Thyroid gland (tissue), 4 donors: ENCODE measurements at regions not wholly inside any gene's neighbourhood (a gene's known extent, or its start where the extent isn't known, plus 50 kb on each side); places are given as distances from the start of the nearest gene placed in this dataset.

Experiments
- DNase-seq, 2 donors: peaks; one replicate each; pipeline ENCODE4 v3.0.0-alpha.2; 2019
- H3K27ac ChIP-seq, 3 donors: fragments of 200-600 bp; sonication (generic); 1 replicate in 2 of 3; 2 replicates in 1 of 3; pipeline ENCODE4 v1.5.1; 2016 to 2019; ENCODE audit warnings: mild to moderate bottlenecking in 1 of 3, moderate library complexity in 1 of 3
- H3K27me3 ChIP-seq: fragments of 200-600 bp; sonication (generic); one replicate; pipeline ENCODE4 v1.5.1; 2019
- H3K36me3 ChIP-seq, 2 donors: fragments of 200-600 bp; sonication (generic); one replicate each; pipeline ENCODE4 v1.5.1; 2016 to 2019
- H3K4me1 ChIP-seq, 2 donors: fragments of 200-600 bp; sonication (generic); one replicate each; pipeline ENCODE4 v1.5.1; 2017 to 2019
- H3K4me3 ChIP-seq, 3 donors: fragments of 200-600 bp; sonication (generic); replicated peaks in 1 of 3; 1 replicate in 2 of 3; 2 replicates in 1 of 3; pipeline ENCODE4 v1.5.1; 2016; ENCODE audit warnings: mild to moderate bottlenecking in 1 of 3
- H3K9me3 ChIP-seq: fragments of 200-600 bp; sonication (generic); one replicate; pipeline ENCODE4 v1.5.1; 2017
- POLR2A ChIP-seq, 2 donors: fragments of 450-650 bp; IDR thresholded peaks; one replicate each; pipeline ENCODE4 v1.6.1; 2017; ENCODE audit warnings: antibody characterized with exemption in 2 of 2, mild to moderate bottlenecking in 2 of 2, moderate library complexity in 1 of 2
- WGBS, 2 donors: methylation state at CpG; one replicate each; pipeline ENCODE4 v1.1.5; 2017; 5-methylcytosine and 5-hydroxymethylcytosine counted together
- intact Hi-C: fragments of 100-400 bp; cut with DNase I; formaldehyde crosslinking; loops from one replicate; pipeline ENCODE4 v1.15.1; 2023
- TF ChIP-seq, protein P1 (sequence below), 6 experiments: fragments of 200-600 bp in 3 of 6; fragments of 450-650 bp in 3 of 6; sonication (generic) in 3 of 6; IDR thresholded peaks; one replicate each; pipeline ENCODE4 v1.5.1; 2016 to 2019; ENCODE audit warnings: antibody characterized with exemption in 6 of 6, mild to moderate bottlenecking in 2 of 6, inconsistent platforms in 1 of 6, moderate library complexity in 1 of 6

DNA sequence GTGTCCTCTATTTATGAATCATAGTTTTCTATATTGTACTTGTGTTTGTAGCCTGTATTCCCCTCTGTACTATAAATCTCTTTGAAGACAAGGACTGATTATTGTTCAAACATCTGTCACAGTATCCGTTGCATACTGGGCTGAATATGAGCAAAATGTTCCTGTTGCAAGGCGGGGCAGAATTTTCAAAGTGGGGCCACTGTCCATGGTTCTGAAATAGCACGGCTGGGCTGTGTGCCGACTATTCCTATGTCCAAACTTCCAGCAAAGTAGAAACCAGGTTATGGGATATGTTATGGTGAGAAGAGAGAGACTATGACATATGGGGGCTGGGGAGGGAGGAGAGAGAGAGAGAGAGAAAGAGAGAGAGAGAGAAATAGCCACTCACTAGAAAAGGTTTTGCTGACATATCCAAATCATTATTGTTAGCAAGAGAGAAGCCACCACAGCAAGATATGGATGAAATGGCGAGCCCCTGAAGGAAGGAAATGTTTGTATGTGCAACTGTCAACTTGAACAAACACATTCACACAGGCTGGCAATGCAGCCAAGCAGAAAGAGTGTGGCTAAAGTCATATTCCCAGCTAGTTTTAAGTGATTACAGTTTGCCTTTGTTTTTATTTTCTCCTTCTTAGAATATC is 107.0 kb upstream of the GPR12 start:
- no peaks in the 10 kb centered on the region for H3K27me3 ChIP-seq
- TF ChIP-seq POLR2A (IDR thresholded peaks at IDR 0.05) = no peak
- TF ChIP-seq, protein P1, sequence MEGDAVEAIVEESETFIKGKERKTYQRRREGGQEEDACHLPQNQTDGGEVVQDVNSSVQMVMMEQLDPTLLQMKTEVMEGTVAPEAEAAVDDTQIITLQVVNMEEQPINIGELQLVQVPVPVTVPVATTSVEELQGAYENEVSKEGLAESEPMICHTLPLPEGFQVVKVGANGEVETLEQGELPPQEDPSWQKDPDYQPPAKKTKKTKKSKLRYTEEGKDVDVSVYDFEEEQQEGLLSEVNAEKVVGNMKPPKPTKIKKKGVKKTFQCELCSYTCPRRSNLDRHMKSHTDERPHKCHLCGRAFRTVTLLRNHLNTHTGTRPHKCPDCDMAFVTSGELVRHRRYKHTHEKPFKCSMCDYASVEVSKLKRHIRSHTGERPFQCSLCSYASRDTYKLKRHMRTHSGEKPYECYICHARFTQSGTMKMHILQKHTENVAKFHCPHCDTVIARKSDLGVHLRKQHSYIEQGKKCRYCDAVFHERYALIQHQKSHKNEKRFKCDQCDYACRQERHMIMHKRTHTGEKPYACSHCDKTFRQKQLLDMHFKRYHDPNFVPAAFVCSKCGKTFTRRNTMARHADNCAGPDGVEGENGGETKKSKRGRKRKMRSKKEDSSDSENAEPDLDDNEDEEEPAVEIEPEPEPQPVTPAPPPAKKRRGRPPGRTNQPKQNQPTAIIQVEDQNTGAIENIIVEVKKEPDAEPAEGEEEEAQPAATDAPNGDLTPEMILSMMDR (IDR thresholded peaks at IDR 0.05) = no peak
- no peaks in the 10 kb centered on the region for H3K4me1 ChIP-seq
- H3K27ac ChIP-seq = no peak overlapping the region
- no peaks in the 10 kb centered on the region for H3K36me3 ChIP-seq
- intact Hi-C loops = no loop called here
- H3K9me3 ChIP-seq = no peaks in the 10 kb centered on the region
- DNase-seq = peak in 1 of 2 donors; percentile 12
- H3K4me3 ChIP-seq = no peak overlapping the region
- 16% methylated on average over 5 of the region's 5 CpGs for WGBS, 2 donors

- 81 to 88% methylated on average over 5 of the region's 5 CpGs for WGBS, 2 donors
- DNase-seq = no peak
- intact Hi-C loops = no loop called here
- H3K36me3 ChIP-seq = no peaks in the 10 kb centered on the region
- H3K27me3 ChIP-seq = no peaks in the 10 kb centered on the region
- no peak overlapping the region for H3K27ac ChIP-seq
- no peaks in the 10 kb centered on the region for H3K4me1 ChIP-seq
- no peak overlapping the region for H3K4me3 ChIP-seq
- H3K9me3 ChIP-seq = no peaks in the 10 kb centered on the region
- TF ChIP-seq POLR2A (IDR thresholded peaks at IDR 0.05) = no peak
- TF ChIP-seq, protein P1 (IDR thresholded peaks at IDR 0.05) = no peak
Measured at GRCh38 chr13:26864576-26864975, 104.0 kb upstream of the GPR12 start.

- H3K27ac ChIP-seq = no peak overlapping the region
- no peak for TF ChIP-seq POLR2A (IDR thresholded peaks at IDR 0.05)
- TF ChIP-seq, protein P1 (IDR thresholded peaks at IDR 0.05) = no peak
- WGBS, 2 donors = 29 to 55% methylated on average over 2 of the region's 2 CpGs
- no peaks in the 10 kb centered on the region for H3K27me3 ChIP-seq
- no peak overlapping the region for H3K4me3 ChIP-seq
- intact Hi-C loops = no loop called here
- H3K9me3 ChIP-seq = no peaks in the 10 kb centered on the region
- H3K36me3 ChIP-seq = no peaks in the 10 kb centered on the region
- DNase-seq = no peak
- no peaks in the 10 kb centered on the region for H3K4me1 ChIP-seq
Measured at GRCh38 chr13:26861941-26862340, 101.4 kb upstream of the GPR12 start.

DNA sequence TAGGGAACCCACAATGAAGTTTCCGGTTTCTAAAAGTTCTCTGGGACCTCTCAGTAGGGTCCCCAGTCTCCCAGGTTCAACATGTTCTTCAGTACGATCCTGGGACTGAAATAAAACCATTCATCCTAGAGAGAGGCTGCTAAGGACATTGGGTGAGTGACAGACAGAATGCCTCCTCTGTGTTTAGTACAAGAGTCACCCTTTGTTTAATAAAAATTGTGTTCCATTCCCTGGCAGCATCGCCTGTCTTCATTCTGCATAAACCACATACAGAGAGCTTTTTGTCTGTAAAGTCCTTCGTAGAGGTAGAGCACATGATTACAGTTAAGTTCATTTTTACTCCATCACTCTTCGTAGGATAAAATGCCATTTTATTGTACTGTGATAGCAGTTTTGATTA is 95.3 kb upstream of the GPR12 start:
- H3K4me1 ChIP-seq = no peaks in the 10 kb centered on the region
- H3K36me3 ChIP-seq = no peaks in the 10 kb centered on the region
- no peak overlapping the region for H3K4me3 ChIP-seq
- no peaks in the 10 kb centered on the region for H3K9me3 ChIP-seq
- WGBS, 2 donors = 75 to 76% methylated on average over 5 of the region's 5 CpGs
- H3K27ac ChIP-seq = no peak overlapping the region
- H3K27me3 ChIP-seq = no peaks in the 10 kb centered on the region
- DNase-seq = no peak
- intact Hi-C loops = no loop called here
- TF ChIP-seq, protein P1 (IDR thresholded peaks at IDR 0.05) = no peak
- TF ChIP-seq POLR2A (IDR thresholded peaks at IDR 0.05) = no peak

DNA sequence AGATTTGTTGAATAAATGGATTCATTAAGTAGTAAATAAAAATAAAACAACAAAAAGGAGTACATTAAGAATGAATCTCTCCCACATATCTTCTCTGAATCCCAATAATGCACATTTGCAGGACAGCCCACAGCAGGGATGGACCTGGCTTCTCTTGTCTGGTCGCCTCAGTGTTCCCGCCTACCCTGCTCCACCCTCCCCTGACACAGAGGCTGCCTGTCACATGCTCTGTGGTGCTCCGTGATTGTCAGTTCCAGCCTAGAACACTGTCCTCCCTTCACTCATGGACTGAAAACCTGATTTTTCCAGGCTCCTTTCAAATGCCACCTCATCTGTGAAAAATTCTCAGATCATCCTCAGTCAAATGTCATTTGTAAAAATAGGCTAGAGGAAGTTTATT is 94.5 kb upstream of the GPR12 start:
- H3K9me3 ChIP-seq = no peaks in the 10 kb centered on the region
- intact Hi-C loops = no loop called here
- no peak for DNase-seq
- no peak overlapping the region for H3K4me3 ChIP-seq
- no peaks in the 10 kb centered on the region for H3K4me1 ChIP-seq
- TF ChIP-seq, protein P1 (IDR thresholded peaks at IDR 0.05) = no peak
- TF ChIP-seq POLR2A (IDR thresholded peaks at IDR 0.05) = no peak
- H3K27ac ChIP-seq = no peak overlapping the region
- no peaks in the 10 kb centered on the region for H3K36me3 ChIP-seq
- no peaks in the 10 kb centered on the region for H3K27me3 ChIP-seq
- 60 to 62% methylated on average over 3 of the region's 3 CpGs for WGBS, 2 donors
